BJ (cell line): ENCODE measurements at regions not wholly inside any gene's neighbourhood (a gene's known extent, or its start where the extent isn't known, plus 50 kb on each side); places are given as distances from the start of the nearest gene placed in this dataset.

Source experiments
- CTCF ChIA-PET: fragments of 350-600 bp; formaldehyde crosslinking; extraction: SDS; loops from one replicate; lab custom pipeline; 2021; ENCODE audit warnings: antibody characterized with exemption, inconsistent platforms; lab: Yijun Ruan, JAX
- POLR2A ChIA-PET: fragments of 300-600 bp; sonication (Branson Sonifier 250); formaldehyde crosslinking; extraction: SDS; loops from one replicate; lab custom pipeline; 2021; ENCODE audit warnings: antibody characterized with exemption; lab: Charles Lee
- DNase-seq: peaks from one replicate; pipeline ENCODE4 v3.0.0-alpha.2; 2011; ENCODE audit warnings: low read depth
- H3K27me3 ChIP-seq: 2 replicates; pipeline ENCODE4 v1.6.0; 2011; ENCODE audit warnings: low read length; ENCODE audit not compliant: control insufficient read depth, insufficient read depth
- H3K36me3 ChIP-seq: 2 replicates; pipeline ENCODE4 v1.5.1; 2011; ENCODE audit warnings: low read length; ENCODE audit not compliant: control insufficient read depth, insufficient read depth
- H3K4me3 ChIP-seq: 2 replicates; pipeline ENCODE4 v1.5.1; 2011; ENCODE audit warnings: low read depth, mild to moderate bottlenecking, control low read depth, low read length
- TF ChIP-seq, protein P1 (sequence below): IDR thresholded peaks from 2 replicates; pipeline ENCODE4 v1.5.1; 2011; ENCODE audit warnings: low read depth, mild to moderate bottlenecking, control low read depth, inconsistent platforms, low read length, moderate library complexity; ENCODE audit not compliant: insufficient read depth

- POLR2A ChIA-PET: no interaction called here
- CTCF ChIA-PET: interaction anchor here (0.6 kb wide), 1 partner anchor 236 kb away, joined by 3 read pairs; no protein-coding TSS in a partner anchor
- DNase-seq: no peak
Observed at GRCh38 chr4:24234288-24234848, 344.5 kb upstream of the PPARGC1A start.

GRCh38 chr4:24230955-24231354 is 341.1 kb upstream of the PPARGC1A start:
- DNase-seq: no peak
- ChIA-PET POLR2A (no interaction called here), CTCF (interaction anchor here (0.7 kb wide), 1 partner anchor 165 kb away, joined by 3 read pairs; no protein-coding TSS in a partner anchor)
- Histone ChIP-seq H3K36me3 (no peaks in the 10 kb centered on the region), H3K27me3 (no peaks in the 10 kb centered on the region), H3K4me3 (no peak overlapping the region)
- TF ChIP-seq, protein P1, sequence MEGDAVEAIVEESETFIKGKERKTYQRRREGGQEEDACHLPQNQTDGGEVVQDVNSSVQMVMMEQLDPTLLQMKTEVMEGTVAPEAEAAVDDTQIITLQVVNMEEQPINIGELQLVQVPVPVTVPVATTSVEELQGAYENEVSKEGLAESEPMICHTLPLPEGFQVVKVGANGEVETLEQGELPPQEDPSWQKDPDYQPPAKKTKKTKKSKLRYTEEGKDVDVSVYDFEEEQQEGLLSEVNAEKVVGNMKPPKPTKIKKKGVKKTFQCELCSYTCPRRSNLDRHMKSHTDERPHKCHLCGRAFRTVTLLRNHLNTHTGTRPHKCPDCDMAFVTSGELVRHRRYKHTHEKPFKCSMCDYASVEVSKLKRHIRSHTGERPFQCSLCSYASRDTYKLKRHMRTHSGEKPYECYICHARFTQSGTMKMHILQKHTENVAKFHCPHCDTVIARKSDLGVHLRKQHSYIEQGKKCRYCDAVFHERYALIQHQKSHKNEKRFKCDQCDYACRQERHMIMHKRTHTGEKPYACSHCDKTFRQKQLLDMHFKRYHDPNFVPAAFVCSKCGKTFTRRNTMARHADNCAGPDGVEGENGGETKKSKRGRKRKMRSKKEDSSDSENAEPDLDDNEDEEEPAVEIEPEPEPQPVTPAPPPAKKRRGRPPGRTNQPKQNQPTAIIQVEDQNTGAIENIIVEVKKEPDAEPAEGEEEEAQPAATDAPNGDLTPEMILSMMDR: no peak

More at GRCh38 chr4:24234288-24234848, 344.5 kb upstream of the PPARGC1A start:
- H3K27me3 ChIP-seq: no peaks in the 10 kb centered on the region
- H3K36me3 ChIP-seq: no peaks in the 10 kb centered on the region
- TF ChIP-seq, protein P1: no peak
- H3K4me3 ChIP-seq: no peak overlapping the region

- CTCF ChIA-PET: no interaction called here
- POLR2A ChIA-PET: no interaction called here
- DNase-seq: no peak
Observed at GRCh38 chr4:24229978-24230377, 340.1 kb upstream of the PPARGC1A start.

GRCh38 chr4:24228692-24229091 is 338.8 kb upstream of the PPARGC1A start:
- no peak overlapping the region for H3K4me3 ChIP-seq
- H3K36me3 ChIP-seq: no peaks in the 10 kb centered on the region
- no peaks in the 10 kb centered on the region for H3K27me3 ChIP-seq
- no peak for DNase-seq
- ChIA-PET POLR2A (no interaction called here), CTCF (interaction anchor here (0.7 kb wide), 1 partner anchor 189 kb away, joined by 3 read pairs; no protein-coding TSS in a partner anchor)
- TF ChIP-seq, protein P1: no peak

More at GRCh38 chr4:24229978-24230377, 340.1 kb upstream of the PPARGC1A start:
- H3K36me3 ChIP-seq: no peaks in the 10 kb centered on the region
- H3K4me3 ChIP-seq: no peak overlapping the region
- TF ChIP-seq, protein P1: no peak
- H3K27me3 ChIP-seq: no peaks in the 10 kb centered on the region

- no peaks in the 10 kb centered on the region for H3K36me3 ChIP-seq
- H3K4me3 ChIP-seq: no peak overlapping the region
- POLR2A ChIA-PET: no interaction called here
- TF ChIP-seq, protein P1: no peak
- H3K27me3 ChIP-seq: no peaks in the 10 kb centered on the region
- CTCF ChIA-PET: interaction anchor here (3.3 kb wide), 1 partner anchor 15 kb away, joined by 13 read pairs; no protein-coding TSS in a partner anchor
- no peak for DNase-seq
Observed at GRCh38 chr4:24226667-24227066, 336.8 kb upstream of the PPARGC1A start.
